ENCODE measurements at regions not wholly inside any gene's neighbourhood (a gene's known extent, or its start where the extent isn't known, plus 50 kb on each side); places are given as distances from the start of the nearest gene placed in this dataset.

DNA sequence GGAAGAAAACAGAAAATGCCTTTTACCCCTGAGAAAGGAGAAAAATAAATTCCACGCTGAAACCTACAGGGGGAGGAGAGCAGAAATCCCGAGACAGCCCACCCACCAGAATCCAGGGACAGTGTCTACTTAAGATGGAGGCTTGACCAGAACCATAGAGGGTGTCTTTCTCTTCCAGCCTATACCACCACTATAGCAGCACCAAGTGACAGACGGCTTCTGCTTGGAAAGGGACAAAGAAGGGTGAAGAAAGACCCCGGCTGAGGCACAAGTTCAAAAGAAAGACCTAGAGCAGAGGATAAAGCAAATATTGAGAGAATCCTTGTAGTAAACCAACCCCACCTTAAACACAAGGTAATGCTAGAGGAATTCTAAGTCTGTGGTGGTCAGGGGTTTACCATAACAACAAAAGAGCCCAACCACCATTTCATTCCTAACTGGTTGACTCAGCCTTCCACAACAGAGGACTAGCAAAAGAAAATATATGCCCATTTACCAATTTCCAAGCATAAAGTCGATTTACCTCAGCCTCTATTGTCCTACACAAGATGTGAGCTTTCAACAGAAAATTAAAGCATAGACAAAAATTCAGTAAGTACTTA, 105.3 kb upstream of the FOXG1 start:
- DNase-seq: no peak

DNA sequence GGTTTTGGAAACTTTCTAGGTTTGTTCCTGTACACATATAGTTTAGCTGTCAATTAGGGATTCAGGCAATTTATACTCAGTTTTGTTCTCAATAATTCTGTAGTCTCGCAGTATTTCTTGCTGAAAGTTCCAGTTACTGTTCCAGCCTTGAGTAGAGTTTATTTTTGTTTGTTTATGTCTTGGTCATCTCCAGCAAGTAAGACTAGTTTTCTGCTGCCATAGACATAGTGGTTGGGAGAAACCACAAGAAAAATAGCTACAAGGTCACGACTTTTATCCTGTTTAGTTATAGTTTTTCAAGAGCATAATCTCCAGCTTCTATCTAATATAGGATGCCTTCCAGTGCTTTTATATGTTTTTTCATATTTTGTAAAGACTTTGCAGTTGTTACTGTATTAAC, 99.6 kb upstream of the FOXG1 start:
- no peak for DNase-seq

DNA sequence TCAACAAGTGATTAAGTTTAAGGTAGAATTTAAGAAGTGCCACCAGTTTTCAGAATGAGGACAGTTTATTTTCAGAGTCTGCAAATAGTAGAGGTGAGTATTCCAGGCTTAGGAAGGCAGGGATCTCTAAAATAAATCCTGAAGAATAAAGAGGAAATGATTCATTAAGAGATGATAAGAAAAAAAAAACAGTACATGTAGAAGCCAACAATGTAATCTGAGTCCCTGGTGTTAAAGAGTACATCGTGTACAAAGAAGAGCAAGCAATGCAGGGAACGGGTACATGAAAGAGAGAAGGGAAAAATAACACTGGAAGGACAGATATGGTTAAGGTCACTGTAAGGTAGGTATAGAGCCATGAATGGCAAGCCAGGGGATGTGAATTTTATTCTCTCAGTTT, 95.2 kb upstream of the FOXG1 start:
- DNase-seq: no peak

DNA sequence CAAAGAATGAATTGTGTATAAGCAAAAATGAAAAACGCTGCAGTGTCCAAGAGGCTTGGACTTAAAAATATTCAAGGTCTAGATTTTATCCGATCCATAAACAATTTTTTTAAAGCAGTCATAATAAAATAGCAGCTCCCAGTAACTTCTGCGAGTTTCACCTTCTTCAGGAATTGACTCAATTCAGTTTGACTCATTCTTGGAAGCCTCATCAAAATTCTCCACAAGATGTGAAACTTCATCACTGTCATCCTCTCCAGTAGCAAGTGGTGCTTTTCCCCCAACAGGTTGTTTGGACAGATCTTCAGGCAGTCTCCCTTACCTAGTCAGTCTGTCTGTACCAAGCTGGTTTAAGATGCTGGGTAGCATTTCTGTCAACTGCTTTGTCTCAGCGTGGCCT, 93.5 kb upstream of the FOXG1 start:
- DNase-seq: no peak

DNA sequence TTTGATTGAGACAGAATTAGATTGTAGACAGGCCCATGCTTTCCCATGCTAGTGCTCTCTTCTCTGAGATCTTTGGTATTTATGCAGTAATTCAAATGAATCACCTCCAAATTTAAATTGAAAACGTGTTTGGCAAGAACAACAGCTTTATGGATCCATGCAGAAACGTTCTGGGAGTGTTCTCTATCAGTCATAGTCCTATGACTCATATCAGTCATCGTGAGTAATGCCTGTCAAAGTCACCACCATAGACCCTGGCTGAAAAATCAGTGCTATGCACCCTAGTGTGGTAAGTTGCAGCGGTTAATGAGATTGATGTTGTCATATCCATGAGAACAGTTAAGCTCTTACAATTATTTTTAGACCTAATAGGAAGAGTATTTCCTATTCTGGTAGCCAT, 90.1 kb upstream of the FOXG1 start:
- DNase-seq: no peak

DNA sequence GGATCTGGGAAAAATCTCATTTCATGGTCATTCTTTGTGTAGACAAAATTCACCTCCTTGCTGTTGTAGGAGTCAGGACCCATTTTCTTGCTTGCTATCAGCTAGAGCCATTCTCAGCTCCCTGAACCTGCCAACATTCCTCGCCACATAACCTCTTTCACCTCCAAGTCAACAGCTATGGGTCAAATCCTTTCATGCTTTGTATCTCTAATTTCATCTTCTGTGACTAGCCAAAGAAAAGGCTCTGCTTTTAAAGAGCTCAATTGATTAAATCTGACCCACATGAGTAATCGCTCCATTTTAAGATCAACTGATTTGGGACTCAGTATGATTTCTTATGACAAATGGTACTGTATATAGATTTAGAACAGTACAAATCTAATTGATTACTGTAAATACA, 89.2 kb upstream of the FOXG1 start:
- no peak for DNase-seq

DNA sequence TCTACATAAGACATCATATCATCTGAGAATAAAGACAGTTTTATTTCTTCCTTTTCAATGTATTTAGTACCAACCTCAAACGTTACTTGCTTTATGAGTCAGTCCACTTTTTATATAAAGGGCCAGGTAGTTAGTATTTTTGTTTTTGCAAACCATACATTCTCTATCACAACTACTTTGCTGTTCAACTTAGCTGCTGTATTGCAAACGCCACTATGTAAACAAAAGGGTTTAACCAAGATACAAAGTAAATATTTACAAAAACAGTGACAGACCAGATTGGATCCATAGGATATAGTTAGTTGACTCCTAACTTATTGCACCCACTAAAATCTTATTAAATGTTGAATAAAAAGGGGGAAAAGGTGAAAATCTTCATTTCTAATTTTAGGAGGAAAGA, 87.7 kb upstream of the FOXG1 start:
- DNase-seq: no peak

DNA sequence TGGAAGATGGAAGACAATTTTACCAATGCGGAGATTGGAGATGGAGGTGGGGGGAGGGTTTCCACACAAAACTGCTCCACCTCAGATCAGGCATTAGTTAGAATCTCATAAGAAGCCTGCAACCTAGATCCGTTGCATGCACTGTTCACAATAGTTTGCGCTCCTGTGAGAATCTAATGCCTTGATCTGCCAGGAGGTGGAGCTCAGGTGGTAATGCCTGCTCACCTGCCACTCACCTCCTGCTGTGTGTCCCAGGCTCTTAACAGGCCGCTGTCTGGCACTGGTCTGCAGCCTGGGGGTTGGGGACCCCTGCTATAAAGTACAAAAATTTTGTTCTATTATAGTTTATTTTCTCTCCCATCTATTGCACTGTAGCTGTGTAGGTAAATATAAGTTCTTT, 84.9 kb upstream of the FOXG1 start:
- no peak for DNase-seq

DNA sequence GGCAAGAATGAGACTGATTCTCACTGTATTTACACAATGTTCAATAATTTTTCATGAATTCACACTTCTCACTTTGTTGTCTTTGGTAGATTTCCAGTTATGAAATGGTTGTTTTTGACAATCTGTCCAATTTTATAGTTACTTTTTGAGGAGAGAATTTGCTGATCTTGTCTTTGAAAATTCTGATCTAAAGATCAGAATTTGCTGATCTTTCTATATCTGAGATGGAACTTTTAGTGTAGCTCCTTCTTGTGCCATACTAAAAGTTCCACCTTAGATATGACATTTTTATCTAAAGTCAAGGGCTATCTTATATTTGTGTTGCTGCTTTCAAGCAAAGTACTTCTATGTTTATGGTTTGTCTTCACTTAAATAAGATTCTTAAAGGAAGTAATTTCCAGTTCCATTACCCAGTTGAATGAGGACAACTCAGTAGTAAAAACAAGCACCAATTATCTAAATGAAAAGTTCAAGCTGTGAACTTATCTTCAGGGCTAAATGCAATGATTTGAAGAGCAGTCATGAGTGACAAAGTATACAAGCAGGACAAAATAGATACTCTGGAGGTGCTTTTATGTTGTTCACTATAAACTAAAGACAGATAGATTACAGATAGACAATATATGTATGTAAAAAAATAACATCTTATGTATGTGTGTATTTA, 76.4 kb upstream of the FOXG1 start:
- no peak for DNase-seq

DNA sequence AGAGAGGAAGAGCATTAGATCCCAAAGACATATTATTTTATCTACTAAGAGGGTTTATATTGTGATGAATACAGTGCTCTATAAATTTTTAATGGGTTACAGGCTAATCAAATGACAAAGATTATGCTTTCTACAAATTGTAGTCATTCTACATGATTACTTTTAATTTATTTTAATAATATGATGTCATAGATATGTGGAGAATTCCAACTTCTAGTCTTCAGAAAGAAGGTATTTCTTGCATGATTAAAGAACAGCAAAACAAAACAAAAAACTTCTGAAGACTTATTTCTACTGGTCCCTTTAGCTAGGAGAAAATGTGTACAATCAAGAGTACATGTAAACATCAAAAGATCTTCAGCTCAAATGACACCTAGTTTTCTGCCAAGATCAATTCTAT, 71.5 kb upstream of the FOXG1 start:
- DNase-seq: no peak

DNA sequence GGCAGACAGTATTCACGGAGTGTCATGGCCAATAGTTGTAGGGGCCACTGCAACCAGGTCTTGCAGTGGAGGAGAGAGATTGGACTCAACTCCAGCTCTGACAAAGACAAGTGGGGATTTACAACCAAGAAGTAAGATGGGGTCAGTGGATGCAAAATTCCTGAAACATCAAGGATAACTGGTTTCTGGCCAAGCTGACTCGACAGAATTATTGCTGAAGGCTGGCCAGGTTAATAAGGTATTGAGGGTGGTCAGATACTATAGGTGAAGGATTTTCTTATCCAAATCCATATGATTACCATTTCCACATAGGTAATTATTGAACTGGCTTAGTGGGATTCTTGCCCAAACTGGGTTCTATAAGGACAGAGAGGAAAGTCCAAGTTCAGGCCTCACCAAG, 64.9 kb upstream of the FOXG1 start:
- no peak for DNase-seq

DNA sequence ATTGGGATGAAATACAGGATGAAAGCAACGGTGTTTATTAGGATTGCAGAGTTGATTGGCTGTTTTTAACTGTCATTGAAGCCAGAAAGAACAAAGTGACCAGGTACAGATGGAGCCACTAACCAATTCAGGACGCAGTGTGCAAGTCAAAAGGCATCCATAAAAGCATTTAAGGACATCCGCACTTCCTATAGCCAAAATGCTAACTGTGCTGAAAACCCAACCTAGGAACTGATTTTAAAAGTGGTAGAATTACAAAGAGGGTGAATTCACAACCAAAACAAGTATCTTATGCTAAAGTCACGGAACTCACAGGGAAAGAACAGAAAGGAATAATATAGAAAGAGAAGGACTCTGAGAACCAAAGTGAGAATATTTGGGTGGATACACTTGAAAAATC, 63.1 kb upstream of the FOXG1 start:
- no peak for DNase-seq

DNA sequence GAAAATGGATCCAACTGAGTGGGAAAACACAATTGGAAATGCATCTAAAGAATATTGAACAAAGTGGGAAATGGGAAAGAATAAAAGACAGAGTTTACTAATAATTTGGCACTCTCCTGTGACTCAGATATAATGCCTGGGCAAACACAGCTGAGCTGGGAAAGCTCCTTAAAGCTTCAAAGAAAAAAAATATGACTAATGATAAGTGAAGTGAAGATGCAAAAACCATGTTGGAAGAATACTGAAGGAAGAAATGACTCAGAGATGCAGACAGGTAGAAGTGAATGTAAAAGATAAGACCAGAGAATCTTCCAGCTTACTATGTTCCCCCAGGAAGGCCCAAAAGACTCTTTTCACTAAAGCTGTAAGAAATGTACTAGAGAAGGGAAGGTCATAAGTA, 62.4 kb upstream of the FOXG1 start:
- no peak for DNase-seq

DNA sequence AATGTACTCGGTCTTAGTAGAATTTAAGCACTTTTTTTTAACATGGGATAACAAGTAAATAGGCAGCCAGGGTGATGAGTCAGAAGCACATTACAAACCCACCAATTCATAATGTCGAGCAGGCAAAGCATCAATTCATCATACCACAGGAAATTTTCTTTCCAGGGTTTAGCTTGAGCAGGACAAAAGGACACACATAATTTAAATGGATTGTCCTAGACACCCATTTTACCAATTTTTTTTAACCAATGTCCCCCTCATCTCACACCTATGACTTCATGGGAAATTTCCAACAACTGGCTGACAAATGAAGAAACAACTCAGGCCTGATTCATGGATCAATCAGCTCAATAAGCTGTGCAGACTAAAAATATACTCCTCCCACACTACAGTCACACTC, 58.8 kb upstream of the FOXG1 start:
- no peak for DNase-seq

DNA sequence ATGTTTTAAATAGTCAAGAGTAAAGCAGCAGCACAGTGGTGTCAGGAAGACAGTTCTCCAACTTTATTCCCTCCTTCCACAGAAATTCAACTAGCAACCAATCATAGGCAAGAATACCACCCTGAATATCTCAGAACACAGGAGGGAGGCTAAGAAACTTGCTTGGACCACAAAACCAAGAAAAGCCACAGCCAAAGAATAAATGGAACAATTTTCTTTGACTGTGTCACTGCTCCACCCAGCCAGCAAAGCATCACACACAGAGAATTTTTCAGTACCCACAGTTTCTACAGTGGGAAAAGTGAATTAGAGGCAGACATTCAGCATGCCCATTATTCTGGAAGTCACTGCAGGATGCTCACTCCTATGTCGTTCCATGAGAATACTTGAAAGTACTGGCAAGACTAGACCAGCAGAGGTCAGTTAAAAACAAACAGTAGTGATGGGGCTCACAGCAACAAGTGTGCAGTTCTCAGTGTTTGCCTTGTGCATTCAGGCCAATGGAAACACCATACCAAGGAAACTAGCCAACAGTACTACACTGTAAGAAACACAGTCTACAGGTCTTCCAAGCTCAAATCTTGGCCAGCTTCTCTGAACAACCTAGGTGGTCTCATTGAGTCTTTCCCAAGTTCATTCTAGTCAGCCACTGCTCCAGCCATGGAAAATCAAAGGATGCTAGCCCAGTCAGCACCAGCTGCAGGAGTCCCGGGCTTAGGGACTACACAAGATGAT, 56.8 kb upstream of the FOXG1 start:
- no peak for DNase-seq
